GM12872 (cell line): ENCODE measurements at regions not wholly inside any gene's neighbourhood (a gene's known extent, or its start where the extent isn't known, plus 50 kb on each side); places are given as distances from the start of the nearest gene placed in this dataset.

Experiments
- CTCF ChIP-seq: IDR thresholded peaks from 3 replicates; pipeline ENCODE4 v1.5.1; 2011; ENCODE audit warnings: low read depth, mild to moderate bottlenecking, low read length, moderate library complexity; ENCODE audit not compliant: insufficient read depth

GRCh38 chr13:54150851-54151250 is 1122.2 kb downstream of the OLFM4 start:
- TF ChIP-seq CTCF, result no peak

- no peak for TF ChIP-seq CTCF
Observed at GRCh38 chr13:54162069-54162468, 1133.5 kb downstream of the OLFM4 start.

GRCh38 chr13:54165581-54166215 is 1137.1 kb downstream of the OLFM4 start:
- no peak for TF ChIP-seq CTCF

GRCh38 chr13:54173996-54174395 is 1145.4 kb downstream of the OLFM4 start:
- TF ChIP-seq CTCF, result no peak

GRCh38 chr13:54175466-54175865 is 1146.9 kb downstream of the OLFM4 start:
- no peak for TF ChIP-seq CTCF

GRCh38 chr13:54177466-54177865 is 1148.9 kb downstream of the OLFM4 start:
- no peak for TF ChIP-seq CTCF

GRCh38 chr13:54183166-54183565 is 1154.6 kb downstream of the OLFM4 start:
- no peak for TF ChIP-seq CTCF

GRCh38 chr13:54183728-54184127 is 1155.1 kb downstream of the OLFM4 start:
- no peak for TF ChIP-seq CTCF
